Astrocyte of the spinal cord (primary cell): ENCODE measurements at regions not wholly inside any gene's neighbourhood (a gene's known extent, or its start where the extent isn't known, plus 50 kb on each side); places are given as distances from the start of the nearest gene placed in this dataset.
"Not testable (repeated sequence)": the region's sequence is repeated elsewhere in the genome, so short reads cannot be mapped to it uniquely, and the experiment has no call there.

Source experiments
- DNase-seq: peaks from one replicate; pipeline ENCODE4 v3.0.0; 2011; ENCODE audit warnings: low read depth, low spot score
- H3K4me3 ChIP-seq: 2 replicates; pipeline ENCODE4 v1.5.1; 2011; ENCODE audit warnings: low read depth, mild to moderate bottlenecking, low read length, moderate library complexity
- in situ Hi-C: cut with HindIII; loops from 2 replicates; pipeline ENCODE4 v1.10.0; 2017; ENCODE audit warnings: low sequenced_read_pairs
- TF ChIP-seq, protein P1 (sequence below): IDR thresholded peaks from 2 replicates; pipeline ENCODE4 v1.5.1; 2012; ENCODE audit warnings: low read depth, mild to moderate bottlenecking, low read length, inconsistent platforms

DNA sequence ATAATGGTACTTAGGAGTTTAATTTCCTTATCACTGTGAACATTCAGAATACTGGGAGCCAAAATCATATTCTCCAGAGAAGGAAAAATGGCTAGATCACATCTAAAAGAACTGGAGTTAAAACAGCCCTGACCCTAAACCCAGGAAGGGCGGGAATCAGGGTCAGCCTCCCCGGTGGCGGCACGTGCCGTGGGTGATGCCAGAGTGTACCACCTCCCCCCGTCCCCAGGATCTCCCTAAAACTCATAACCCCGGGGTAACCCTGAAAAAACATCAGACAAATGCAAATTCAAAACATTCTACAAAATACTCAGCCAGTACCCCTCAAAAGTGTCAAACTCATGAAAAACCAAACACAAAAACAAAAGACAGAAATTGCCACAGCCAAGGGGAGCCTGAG, 148.3 kb downstream of the DLL1 start:
- TF ChIP-seq, protein P1, sequence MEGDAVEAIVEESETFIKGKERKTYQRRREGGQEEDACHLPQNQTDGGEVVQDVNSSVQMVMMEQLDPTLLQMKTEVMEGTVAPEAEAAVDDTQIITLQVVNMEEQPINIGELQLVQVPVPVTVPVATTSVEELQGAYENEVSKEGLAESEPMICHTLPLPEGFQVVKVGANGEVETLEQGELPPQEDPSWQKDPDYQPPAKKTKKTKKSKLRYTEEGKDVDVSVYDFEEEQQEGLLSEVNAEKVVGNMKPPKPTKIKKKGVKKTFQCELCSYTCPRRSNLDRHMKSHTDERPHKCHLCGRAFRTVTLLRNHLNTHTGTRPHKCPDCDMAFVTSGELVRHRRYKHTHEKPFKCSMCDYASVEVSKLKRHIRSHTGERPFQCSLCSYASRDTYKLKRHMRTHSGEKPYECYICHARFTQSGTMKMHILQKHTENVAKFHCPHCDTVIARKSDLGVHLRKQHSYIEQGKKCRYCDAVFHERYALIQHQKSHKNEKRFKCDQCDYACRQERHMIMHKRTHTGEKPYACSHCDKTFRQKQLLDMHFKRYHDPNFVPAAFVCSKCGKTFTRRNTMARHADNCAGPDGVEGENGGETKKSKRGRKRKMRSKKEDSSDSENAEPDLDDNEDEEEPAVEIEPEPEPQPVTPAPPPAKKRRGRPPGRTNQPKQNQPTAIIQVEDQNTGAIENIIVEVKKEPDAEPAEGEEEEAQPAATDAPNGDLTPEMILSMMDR: no peak
- in situ Hi-C loops: no loop called here
- no peak for DNase-seq
- H3K4me3 ChIP-seq: no peak overlapping the region

DNA sequence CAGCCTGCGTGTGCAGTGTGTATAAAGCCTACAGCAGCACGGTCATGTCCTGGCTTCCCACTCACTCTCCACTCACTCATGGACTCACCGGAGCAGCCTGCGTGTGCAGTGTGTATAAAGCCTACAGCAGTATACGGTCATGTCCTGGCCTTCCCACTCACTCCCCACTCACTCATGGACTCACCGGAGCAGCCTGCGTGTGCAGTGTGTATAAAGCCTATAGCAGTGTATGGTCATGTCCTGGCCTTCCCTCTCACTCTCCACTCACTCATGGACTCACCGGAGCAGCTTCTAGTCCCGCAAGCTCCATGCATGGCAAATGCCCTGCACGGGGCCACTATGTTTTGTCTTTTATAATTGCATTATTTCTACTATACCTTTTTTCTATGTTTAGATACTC, 149.8 kb downstream of the DLL1 start:
- H3K4me3 ChIP-seq, in situ Hi-C loops, DNase-seq: not testable (repeated sequence)

DNA sequence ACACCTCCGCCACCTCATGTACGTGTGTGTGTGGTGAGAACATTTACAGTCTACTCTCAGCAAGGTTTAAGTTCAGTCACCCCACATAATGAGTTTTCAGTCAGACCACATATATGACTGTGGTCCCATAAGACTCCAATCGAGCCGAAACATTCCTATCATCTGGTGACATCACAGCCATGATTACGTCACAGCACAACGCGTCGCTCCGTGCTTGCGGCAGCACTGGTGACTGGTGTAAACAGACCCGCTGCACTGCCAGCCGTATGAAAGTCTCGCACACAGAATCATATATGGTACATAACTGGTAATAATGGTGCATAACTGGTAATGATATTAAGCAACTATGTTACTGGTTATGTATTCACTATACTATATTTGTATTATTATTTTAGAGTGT, 150.7 kb downstream of the DLL1 start:
- H3K4me3 ChIP-seq: no peak overlapping the region
- in situ Hi-C loops: no loop called here
- TF ChIP-seq, protein P1: no peak
- DNase-seq: no peak

DNA sequence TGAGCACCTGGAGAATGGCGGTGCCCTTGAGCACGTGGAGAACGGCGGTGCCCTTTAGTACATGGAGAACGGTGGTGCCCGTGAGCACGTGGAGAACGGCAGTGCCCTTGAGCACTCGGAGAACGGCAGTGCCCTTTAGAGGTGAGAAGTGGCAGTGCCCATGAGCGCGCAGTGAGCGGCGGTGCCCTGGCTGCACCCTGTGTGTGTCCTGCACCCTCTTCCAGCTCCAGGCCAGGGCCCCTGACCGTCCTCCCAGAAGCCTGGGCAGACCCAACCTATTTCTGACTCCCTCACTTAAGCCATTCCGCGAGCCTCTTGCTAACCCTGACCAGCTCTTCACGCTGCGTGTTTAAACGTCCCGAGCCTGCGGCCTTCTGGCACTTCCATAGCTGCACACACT, 151.3 kb downstream of the DLL1 start:
- no peak overlapping the region for H3K4me3 ChIP-seq
- in situ Hi-C loops: no loop called here
- DNase-seq: no peak
- TF ChIP-seq, protein P1: no peak

DNA sequence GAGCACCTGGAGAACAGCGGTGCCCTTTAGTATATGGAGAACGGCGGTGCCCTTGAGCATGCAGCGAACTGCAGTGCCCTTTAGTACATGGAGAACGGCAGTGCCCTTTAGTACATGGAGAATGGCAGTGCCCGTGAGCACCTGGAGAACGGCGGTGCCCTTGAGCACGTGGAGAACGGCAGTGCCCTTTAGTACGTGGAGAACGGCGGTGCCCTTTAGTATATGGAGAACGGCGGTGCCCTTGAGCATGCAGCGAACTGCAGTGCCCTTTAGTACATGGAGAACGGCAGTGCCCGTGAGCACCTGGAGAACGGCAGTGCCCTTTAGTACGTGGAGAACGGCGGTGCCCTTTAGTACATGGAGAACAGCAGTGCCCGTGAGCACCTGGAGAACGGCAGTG, 151.8 kb downstream of the DLL1 start:
- DNase-seq, in situ Hi-C loops, H3K4me3 ChIP-seq: not testable (repeated sequence)

DNA sequence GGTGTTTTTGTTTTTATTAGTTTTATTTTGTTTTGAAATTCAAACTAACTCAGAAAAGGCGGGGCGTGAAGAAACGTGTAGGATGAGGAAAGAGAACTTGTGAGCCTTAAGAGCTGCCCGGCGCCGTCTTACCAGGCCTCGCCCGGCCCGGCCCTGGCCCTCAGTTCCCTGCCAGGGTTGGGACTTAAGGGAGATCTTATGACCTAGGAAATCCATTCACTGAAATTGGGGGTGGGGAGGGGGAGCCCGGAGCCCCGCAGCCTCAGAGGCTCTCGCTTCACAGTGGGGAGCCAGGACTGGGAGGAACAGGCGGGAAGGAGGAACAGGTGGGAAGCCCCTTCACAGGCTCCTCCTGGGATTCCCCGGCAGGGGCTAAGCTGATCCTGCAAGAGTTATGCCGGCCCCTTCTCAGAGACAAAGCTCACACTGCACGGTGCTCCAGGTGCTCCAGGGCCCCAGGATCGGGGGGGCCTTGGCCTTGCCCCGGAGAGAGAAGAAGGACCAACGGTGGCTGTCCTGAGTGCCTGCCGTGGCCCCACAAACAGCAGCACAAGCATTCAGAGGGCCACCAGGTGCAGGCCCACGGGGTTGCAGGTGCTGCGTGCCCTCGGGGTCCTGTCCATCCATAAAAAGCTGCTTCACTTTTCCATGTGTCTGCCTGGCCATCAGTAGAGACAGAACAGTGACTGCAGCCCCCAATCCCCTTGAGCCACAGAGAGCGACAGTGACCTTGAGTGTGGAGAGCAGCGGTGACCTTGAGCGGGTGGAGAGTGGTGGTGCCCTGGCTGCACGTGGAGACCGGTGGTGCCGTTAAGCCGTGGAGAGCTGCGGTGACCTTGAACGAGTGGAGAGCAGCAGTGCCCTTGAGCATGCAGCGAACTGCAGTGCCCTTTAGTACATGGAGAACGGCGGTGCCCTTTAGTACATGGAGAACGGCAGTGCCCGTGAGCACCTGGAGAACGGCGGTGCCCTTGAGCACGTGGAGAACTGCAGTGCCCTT, 152.7 kb downstream of the DLL1 start:
- no peak for DNase-seq
- no peak overlapping the region for H3K4me3 ChIP-seq
- in situ Hi-C loops: no loop called here
- TF ChIP-seq, protein P1: no peak

DNA sequence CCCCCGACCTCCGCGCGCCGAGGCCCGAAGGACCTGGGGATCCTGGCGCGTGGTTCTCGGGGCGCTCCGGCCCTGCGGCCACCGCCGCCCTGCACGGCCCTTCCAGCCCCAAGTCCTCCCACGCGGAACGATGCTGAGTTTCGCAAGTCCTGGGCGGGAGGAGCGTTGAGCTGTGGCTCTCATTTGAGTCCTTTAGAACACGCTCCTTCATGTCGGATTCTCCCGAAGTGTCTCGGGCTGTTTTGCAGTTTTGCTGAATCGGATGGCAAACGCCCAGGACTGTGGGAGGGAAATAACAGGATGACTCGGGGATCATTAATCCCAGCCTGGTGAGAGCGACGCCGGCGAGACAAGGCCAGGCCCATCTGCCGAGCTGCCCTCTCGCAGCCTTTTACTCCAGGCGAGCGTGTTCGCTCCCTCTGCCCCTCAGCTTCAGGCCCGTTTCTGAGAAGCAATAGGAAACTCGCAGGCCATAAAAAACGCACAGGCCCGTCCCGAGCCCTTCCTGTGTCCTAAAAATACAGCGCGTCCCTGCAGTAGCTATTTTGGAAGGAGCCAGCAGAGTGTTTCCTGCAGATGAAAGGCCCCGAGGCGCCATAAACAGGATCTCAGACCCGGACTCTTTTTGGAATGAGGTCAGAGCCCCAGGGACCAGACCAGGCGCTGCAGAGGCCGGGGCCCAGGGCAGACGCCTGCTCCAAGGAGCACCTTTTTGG, 153.5 kb downstream of the DLL1 start:
- no peak overlapping the region for H3K4me3 ChIP-seq
- TF ChIP-seq, protein P1: no peak
- in situ Hi-C loops: no loop called here
- DNase-seq: no peak
